Breast epithelium (tissue), 3 donors: ENCODE measurements at regions not wholly inside any gene's neighbourhood (a gene's known extent, or its start where the extent isn't known, plus 50 kb on each side); places are given as distances from the start of the nearest gene placed in this dataset.
"Not testable (repeated sequence)": the region's sequence is repeated elsewhere in the genome, so short reads cannot be mapped to it uniquely, and the experiment has no call there.

Experiments used
- CTCF ChIP-seq, 3 donors: fragments of 450-650 bp; IDR thresholded peaks; one replicate each; pipeline ENCODE4 v1.5.1; 2016 to 2017; ENCODE audit warnings: antibody characterized with exemption in 3 of 3, mild to moderate bottlenecking in 3 of 3, moderate library complexity in 3 of 3
- POLR2A ChIP-seq: fragments of 450-650 bp; IDR thresholded peaks from one replicate; pipeline ENCODE4 v1.6.1; 2016; ENCODE audit warnings: antibody characterized with exemption, mild to moderate bottlenecking, moderate library complexity
- POLR2AphosphoS5 ChIP-seq, 3 donors: sonication (generic); formaldehyde crosslinking; IDR thresholded peaks; one replicate each; pipeline ENCODE4 v1.6.1; 2017; ENCODE audit warnings: antibody characterized with exemption in 3 of 3

GRCh38 chr2:87353408-87353807, 331.8 kb upstream of the PLGLB1 start:
- not testable (repeated sequence) for TF ChIP-seq CTCF (IDR thresholded peaks at IDR 0.05); POLR2AphosphoS5 (IDR thresholded peaks at IDR 0.05); POLR2A
